ENCODE measurements at regions not wholly inside any gene's neighbourhood (a gene's known extent, or its start where the extent isn't known, plus 50 kb on each side); places are given as distances from the start of the nearest gene placed in this dataset.

- H3K23ac ChIP-seq (ENCODE audit: insufficient read length, low read depth, low read length): no peak overlapping the region
- no peak overlapping the region for H4K8ac ChIP-seq (replicated peaks; ENCODE audit: insufficient read length, low read depth, low read length)
- no peak overlapping the region for H2BK120ac ChIP-seq (ENCODE audit: low read depth, low read length, poor library complexity, severe bottlenecking)
- H3K4me2 ChIP-seq (ENCODE audit: insufficient read depth, insufficient read length, low read length): no peak overlapping the region
- Mint-ChIP-seq H3K4me3 (no peak overlapping the region), H3K27ac (no peak overlapping the region), H3K27me3 (ENCODE audit: low read depth) (no peaks in the 10 kb centered on the region; the same call in 1 of the 2 replicates), H3K4me1 (peaks cover 23 to 31% of the 10 kb centered on the region in 2 experiments), H3K9me3 (no peaks in the 10 kb centered on the region), H3K36me3 (ENCODE audit: insufficient read depth in 1 of 3, low read depth in 3 of 3) (no peaks in the 10 kb centered on the region)
- TF ChIP-seq CTCF (conservative IDR thresholded peaks at IDR 0.05): no peak
- H2AFZ ChIP-seq (ENCODE audit: low read length): no peak overlapping the region
- no peak overlapping the region for H3T11ph ChIP-seq (ENCODE audit: low read length)
- H3K79me1 ChIP-seq (ENCODE audit: insufficient read depth, low read depth, low read length, poor library complexity, severe bottlenecking): no peaks in the 10 kb centered on the region
- H2BK20ac ChIP-seq (ENCODE audit: low read depth, low read length, poor library complexity, severe bottlenecking): no peak overlapping the region
- H4K91ac ChIP-seq (ENCODE audit: insufficient read length, low read depth, low read length): no peak overlapping the region
- WGBS (ENCODE audit: extremely low coverage, insufficient read length, low lambda C conversion rate): no CpG with 5 or more reads among the region's 3 CpGs
- no peak overlapping the region for H2BK5ac ChIP-seq (ENCODE audit: insufficient read length, low read length)
- no peak overlapping the region for H2BK12ac ChIP-seq (ENCODE audit: insufficient read length, low read depth, low read length)
- H3K9me3 ChIP-seq (ENCODE audit: control insufficient read depth, low read depth, low read length): no peaks in the 10 kb centered on the region
- H3K18ac ChIP-seq (ENCODE audit: insufficient read length, low read depth, low read length): no peak overlapping the region
- no peaks in the 10 kb centered on the region for H3K4me1 ChIP-seq (ENCODE audit: insufficient read depth, low read length)
- H4K20me1 ChIP-seq (ENCODE audit: control insufficient read depth, insufficient read depth, insufficient read length): no peaks in the 10 kb centered on the region
- H3K56ac ChIP-seq (ENCODE audit: insufficient read length, low read depth, low read length): no peak overlapping the region
- no peak overlapping the region for H3K14ac ChIP-seq (ENCODE audit: insufficient read depth, low read length)
- H3K4ac ChIP-seq (ENCODE audit: low read depth, low read length): no peak overlapping the region
- no peak for DNase-seq
- no peak overlapping the region for H3K27ac ChIP-seq (ENCODE audit: insufficient read length, low read depth, low read length)
- no peak overlapping the region for H2AK5ac ChIP-seq (ENCODE audit: insufficient read length, low read length)
- no peak overlapping the region for H3K9ac ChIP-seq (ENCODE audit: extremely low read depth, insufficient read length, low read length)
- H3K27me3 ChIP-seq (ENCODE audit: insufficient read depth, low read length): no peaks in the 10 kb centered on the region
- no peaks in the 10 kb centered on the region for H3K23me2 ChIP-seq (ENCODE audit: insufficient read length, low read depth, low read length, poor library complexity, severe bottlenecking)
- H2BK15ac ChIP-seq (ENCODE audit: low read depth, low read length): no peak overlapping the region
- no peak overlapping the region for H4K5ac ChIP-seq (ENCODE audit: insufficient read length, low read depth, low read length)
- H3K79me2 ChIP-seq (ENCODE audit: insufficient read depth, low read length): no peaks in the 10 kb centered on the region
Measured at GRCh38 chr2:145185696-145186095, 665.8 kb upstream of the ZEB2 start.
